ENCODE measurements at regions not wholly inside any gene's neighbourhood (a gene's known extent, or its start where the extent isn't known, plus 50 kb on each side); places are given as distances from the start of the nearest gene placed in this dataset.

GRCh38 chr15:81888748-81889484 is 156.9 kb downstream of the MEX3B start:
- Histone ChIP-seq H3K23ac (ENCODE audit: insufficient read length, low read depth, low read length) (no peak overlapping the region), H3K79me2 (ENCODE audit: insufficient read depth, low read length) (no peaks in the 10 kb centered on the region), H2BK20ac (ENCODE audit: low read depth, low read length, poor library complexity, severe bottlenecking) (no peak overlapping the region), H4K20me1 (ENCODE audit: control insufficient read depth, insufficient read depth, insufficient read length) (no peaks in the 10 kb centered on the region), H4K8ac (replicated peaks; ENCODE audit: insufficient read length, low read depth, low read length) (no peak overlapping the region), H3K27ac (ENCODE audit: insufficient read length, low read depth, low read length) (no peak overlapping the region), H3K27me3 (ENCODE audit: insufficient read depth, low read length) (no peaks in the 10 kb centered on the region), H3K4ac (ENCODE audit: low read depth, low read length) (no peak overlapping the region), H3T11ph (ENCODE audit: low read length) (no peak overlapping the region), H3K4me2 (ENCODE audit: insufficient read depth, insufficient read length, low read length) (no peak overlapping the region), H2BK120ac (ENCODE audit: low read depth, low read length, poor library complexity, severe bottlenecking) (no peak overlapping the region), H3K56ac (ENCODE audit: insufficient read length, low read depth, low read length) (no peak overlapping the region), H2BK12ac (ENCODE audit: insufficient read length, low read depth, low read length) (no peak overlapping the region), H2BK15ac (ENCODE audit: low read depth, low read length) (no peak overlapping the region), H3K9me3 (ENCODE audit: control insufficient read depth, low read depth, low read length) (no peaks in the 10 kb centered on the region), H2AK5ac (ENCODE audit: insufficient read length, low read length) (no peak overlapping the region), H3K79me1 (ENCODE audit: insufficient read depth, low read depth, low read length, poor library complexity, severe bottlenecking) (no peaks in the 10 kb centered on the region), H3K14ac (ENCODE audit: insufficient read depth, low read length) (no peak overlapping the region), H2AFZ (ENCODE audit: low read length) (no peak overlapping the region), H2BK5ac (ENCODE audit: insufficient read length, low read length) (no peak overlapping the region), H3K4me1 (ENCODE audit: insufficient read depth, low read length) (0 out of 2 replicates have a peak, but pooled peaks cover 3% of the 10 kb centered on the region), H4K5ac (ENCODE audit: insufficient read length, low read depth, low read length) (no peak overlapping the region), H3K23me2 (ENCODE audit: insufficient read length, low read depth, low read length, poor library complexity, severe bottlenecking) (no peaks in the 10 kb centered on the region), H3K9ac (ENCODE audit: extremely low read depth, insufficient read length, low read length) (no peak overlapping the region), H3K18ac (ENCODE audit: insufficient read length, low read depth, low read length) (no peak overlapping the region), H4K91ac (ENCODE audit: insufficient read length, low read depth, low read length) (no peak overlapping the region)
- no peaks in the 10 kb centered on the region for H3K9me3 Mint-ChIP-seq
- no peaks in the 10 kb centered on the region; a peak in 1 of 7 replicates for H3K36me3 Mint-ChIP-seq (ENCODE audit: insufficient read depth in 1 of 3, low read depth in 3 of 3)
- DNase-seq = no peak
- no peaks in the 10 kb centered on the region for H3K27me3 Mint-ChIP-seq (ENCODE audit: low read depth)
- H3K4me1 Mint-ChIP-seq = peaks cover 7% of the 10 kb centered on the region in 2 experiments
- H3K27ac Mint-ChIP-seq = no peak overlapping the region
- no CpG with 5 or more reads among the region's 10 CpGs for WGBS (ENCODE audit: extremely low coverage, insufficient read length, low lambda C conversion rate)
- no peak overlapping the region for H3K4me3 Mint-ChIP-seq
- TF ChIP-seq CTCF (conservative IDR thresholded peaks at IDR 0.05) = no peak

All from H9 (cell line).